22Rv1 (cell line): ENCODE measurements at regions not wholly inside any gene's neighbourhood (a gene's known extent, or its start where the extent isn't known, plus 50 kb on each side); places are given as distances from the start of the nearest gene placed in this dataset.

Experiments
- H3K27ac ChIP-seq: fragments of 450-650 bp; 2 replicates; pipeline ENCODE4 v1.5.1; 2017
- ZFX ChIP-seq: fragments of 450-650 bp; IDR thresholded peaks from 2 replicates; pipeline ENCODE4 v1.6.1; 2017; ENCODE audit warnings: antibody characterized with exemption, borderline replicate concordance
- TF ChIP-seq, protein P1 (sequence below): fragments of 450-650 bp; IDR thresholded peaks from 2 replicates; pipeline ENCODE4 v1.5.1; 2017; ENCODE audit warnings: mild to moderate bottlenecking

DNA sequence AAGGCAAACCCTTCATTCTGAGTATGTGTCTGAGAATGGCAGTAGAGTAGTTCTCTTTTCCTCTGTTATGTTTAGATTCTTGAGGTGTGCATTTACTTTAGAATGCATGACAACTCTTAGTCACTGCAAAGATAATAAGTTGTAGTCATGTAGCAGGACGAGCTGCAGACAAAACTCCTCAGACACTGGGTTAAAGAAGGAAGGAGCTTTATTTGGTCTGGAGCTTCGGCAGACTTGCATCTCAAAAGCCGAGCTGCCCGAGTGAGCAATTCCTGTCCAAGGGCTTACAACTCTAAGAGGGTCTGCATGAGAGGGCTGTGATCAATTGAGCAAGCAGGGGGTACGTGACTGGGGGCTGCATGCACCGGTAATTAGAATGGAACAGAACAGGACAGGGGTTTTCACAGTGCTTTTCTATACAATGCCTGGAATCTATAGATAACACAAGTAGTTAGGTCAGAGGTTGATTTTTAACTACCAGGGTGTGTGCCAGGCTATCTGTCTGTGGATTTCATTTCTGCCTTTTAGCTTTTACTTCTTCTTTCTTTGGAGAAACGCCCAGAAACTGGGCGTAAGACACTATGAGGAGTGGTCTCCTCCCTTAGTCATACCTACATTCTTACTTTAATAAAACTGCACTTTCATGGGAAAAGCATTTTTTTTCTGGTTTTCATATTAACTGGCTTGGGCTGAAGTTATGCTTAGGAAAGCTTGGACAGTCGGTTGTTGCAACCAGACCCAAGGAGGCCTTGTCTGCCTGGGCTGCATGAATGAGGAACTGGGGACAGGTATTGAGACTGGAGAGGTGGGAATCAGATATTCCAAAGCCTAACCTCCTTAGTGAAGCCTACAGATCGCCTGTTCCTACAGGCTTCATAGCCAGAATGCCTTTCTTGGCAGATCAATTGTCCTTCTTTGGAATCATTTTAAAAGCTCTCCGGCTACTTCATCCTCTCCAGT, 115.1 kb downstream of the RHOU start:
- no peak overlapping the region for H3K27ac ChIP-seq
- no peak for TF ChIP-seq ZFX
- TF ChIP-seq, protein P1, sequence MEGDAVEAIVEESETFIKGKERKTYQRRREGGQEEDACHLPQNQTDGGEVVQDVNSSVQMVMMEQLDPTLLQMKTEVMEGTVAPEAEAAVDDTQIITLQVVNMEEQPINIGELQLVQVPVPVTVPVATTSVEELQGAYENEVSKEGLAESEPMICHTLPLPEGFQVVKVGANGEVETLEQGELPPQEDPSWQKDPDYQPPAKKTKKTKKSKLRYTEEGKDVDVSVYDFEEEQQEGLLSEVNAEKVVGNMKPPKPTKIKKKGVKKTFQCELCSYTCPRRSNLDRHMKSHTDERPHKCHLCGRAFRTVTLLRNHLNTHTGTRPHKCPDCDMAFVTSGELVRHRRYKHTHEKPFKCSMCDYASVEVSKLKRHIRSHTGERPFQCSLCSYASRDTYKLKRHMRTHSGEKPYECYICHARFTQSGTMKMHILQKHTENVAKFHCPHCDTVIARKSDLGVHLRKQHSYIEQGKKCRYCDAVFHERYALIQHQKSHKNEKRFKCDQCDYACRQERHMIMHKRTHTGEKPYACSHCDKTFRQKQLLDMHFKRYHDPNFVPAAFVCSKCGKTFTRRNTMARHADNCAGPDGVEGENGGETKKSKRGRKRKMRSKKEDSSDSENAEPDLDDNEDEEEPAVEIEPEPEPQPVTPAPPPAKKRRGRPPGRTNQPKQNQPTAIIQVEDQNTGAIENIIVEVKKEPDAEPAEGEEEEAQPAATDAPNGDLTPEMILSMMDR: no peak

GRCh38 chr1:228851193-228851592, 115.9 kb downstream of the RHOU start:
- TF ChIP-seq, protein P1: no peak
- no peak for TF ChIP-seq ZFX
- no peak overlapping the region for H3K27ac ChIP-seq

DNA sequence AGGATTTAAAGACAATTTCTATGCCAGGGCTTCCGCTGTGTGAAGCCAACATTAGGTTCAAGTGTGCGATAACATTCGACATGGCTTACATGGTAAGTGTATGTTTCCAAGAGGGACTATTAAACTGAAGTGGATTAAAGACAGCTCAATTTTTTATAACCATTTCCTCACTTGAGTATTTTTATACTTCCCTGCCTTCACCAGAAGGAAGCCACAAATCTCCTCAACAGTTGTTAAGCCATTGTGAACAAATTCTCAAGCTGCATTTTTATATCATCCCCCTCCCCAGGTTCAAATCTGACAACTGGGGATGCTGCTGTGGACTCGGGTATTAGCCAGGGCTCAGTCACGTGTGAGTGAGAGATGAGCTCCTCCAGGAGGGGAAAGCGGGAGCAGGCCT, 116.3 kb downstream of the RHOU start:
- TF ChIP-seq, protein P1: no peak
- TF ChIP-seq ZFX: no peak
- H3K27ac ChIP-seq: no peak overlapping the region

- TF ChIP-seq ZFX: no peak
- TF ChIP-seq, protein P1: no peak
Measured at GRCh38 chr1:228852024-228852423, 116.7 kb downstream of the RHOU start.

GRCh38 chr1:228852511-228853088, 117.3 kb downstream of the RHOU start:
- no peak overlapping the region for H3K27ac ChIP-seq
- TF ChIP-seq ZFX: no peak
- TF ChIP-seq, protein P1: no peak

More at GRCh38 chr1:228852024-228852423, 116.7 kb downstream of the RHOU start:
- no peak overlapping the region for H3K27ac ChIP-seq

DNA sequence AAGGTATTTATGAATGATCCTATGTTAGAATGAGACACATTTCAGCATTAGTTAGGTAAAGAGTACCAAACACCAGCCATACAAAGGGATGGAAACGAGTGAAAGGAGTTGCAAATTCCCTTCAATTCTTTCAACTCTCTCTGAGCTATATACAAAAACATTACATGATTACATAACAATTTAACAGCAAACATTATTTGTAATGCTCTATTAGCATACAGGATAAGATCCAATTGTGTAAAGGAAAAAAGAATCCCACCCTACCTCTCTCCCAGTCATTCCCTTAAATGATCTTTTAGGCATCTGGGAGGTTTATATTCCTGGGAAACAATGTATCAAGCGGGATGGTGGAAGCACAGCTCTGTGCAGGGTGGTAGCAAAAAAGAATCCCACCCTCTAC, 117.9 kb downstream of the RHOU start:
- peak overlapping the region; percentile 22; the same call in 1 of the 2 replicates for H3K27ac ChIP-seq
- TF ChIP-seq, protein P1: no peak
- no peak for TF ChIP-seq ZFX

DNA sequence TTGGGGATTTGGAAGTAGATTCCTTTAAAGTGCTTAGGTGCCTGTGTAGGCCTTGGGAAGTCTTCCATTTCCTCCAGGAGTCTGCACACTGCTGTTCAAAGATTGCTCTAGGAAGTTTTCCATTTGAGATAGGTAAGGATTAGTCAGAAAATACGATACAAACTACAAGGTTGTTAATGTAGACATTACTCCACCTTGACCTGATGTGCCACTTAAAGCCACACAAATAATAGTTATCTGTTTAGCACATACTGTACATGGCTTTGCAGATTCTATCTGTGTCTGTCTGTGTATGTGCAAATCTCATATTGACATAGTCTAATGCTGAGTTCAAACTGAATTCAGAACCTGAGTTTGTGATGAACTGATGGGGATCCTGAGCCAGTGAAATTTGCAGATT, 118.4 kb downstream of the RHOU start:
- peak overlapping the region; percentile 22; the same call in 1 of the 2 replicates for H3K27ac ChIP-seq
- TF ChIP-seq ZFX: no peak
- TF ChIP-seq, protein P1: no peak
